ENCODE measurements at regions not wholly inside any gene's neighbourhood (a gene's known extent, or its start where the extent isn't known, plus 50 kb on each side); places are given as distances from the start of the nearest gene placed in this dataset.

DNA sequence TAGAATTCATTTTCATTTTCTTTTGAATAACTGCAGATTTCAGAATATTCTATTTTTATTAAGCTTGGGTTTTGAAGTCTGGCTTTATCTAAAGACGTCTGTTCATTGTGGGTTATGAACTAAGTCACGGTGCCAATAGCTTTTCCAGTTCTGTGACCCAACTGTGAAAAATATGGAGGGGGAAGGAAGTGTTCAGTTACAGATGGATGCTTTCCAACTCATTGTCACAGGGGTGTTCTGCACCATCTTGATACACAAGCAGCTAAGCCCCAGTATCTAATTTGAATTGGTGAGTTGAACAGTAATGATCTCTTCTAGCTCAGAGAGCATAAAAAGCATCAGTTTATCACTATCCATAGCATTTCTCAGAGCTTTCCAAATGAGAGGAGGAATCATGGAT is 710.6 kb downstream of the EDEM1 start:
- TF ChIP-seq, protein P1, sequence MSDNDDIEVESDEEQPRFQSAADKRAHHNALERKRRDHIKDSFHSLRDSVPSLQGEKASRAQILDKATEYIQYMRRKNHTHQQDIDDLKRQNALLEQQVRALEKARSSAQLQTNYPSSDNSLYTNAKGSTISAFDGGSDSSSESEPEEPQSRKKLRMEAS (IDR thresholded peaks at IDR 0.05; ENCODE audit: insufficient read depth, insufficient read length), result no peak
- no peak for TF ChIP-seq POLR2A (IDR thresholded peaks at IDR 0.05; ENCODE audit: low read depth, low read length)
- TF ChIP-seq, protein P2, sequence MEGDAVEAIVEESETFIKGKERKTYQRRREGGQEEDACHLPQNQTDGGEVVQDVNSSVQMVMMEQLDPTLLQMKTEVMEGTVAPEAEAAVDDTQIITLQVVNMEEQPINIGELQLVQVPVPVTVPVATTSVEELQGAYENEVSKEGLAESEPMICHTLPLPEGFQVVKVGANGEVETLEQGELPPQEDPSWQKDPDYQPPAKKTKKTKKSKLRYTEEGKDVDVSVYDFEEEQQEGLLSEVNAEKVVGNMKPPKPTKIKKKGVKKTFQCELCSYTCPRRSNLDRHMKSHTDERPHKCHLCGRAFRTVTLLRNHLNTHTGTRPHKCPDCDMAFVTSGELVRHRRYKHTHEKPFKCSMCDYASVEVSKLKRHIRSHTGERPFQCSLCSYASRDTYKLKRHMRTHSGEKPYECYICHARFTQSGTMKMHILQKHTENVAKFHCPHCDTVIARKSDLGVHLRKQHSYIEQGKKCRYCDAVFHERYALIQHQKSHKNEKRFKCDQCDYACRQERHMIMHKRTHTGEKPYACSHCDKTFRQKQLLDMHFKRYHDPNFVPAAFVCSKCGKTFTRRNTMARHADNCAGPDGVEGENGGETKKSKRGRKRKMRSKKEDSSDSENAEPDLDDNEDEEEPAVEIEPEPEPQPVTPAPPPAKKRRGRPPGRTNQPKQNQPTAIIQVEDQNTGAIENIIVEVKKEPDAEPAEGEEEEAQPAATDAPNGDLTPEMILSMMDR (IDR thresholded peaks at IDR 0.05; ENCODE audit: extremely low read depth in 1 of 2, insufficient read depth in 1 of 2, low read depth in 1 of 2, low read length in 2 of 2), result no peak
- TF ChIP-seq MYC (IDR thresholded peaks at IDR 0.05; ENCODE audit: low read depth, low read length), result no peak
- no peak for TF ChIP-seq GATA2 (IDR thresholded peaks at IDR 0.05; ENCODE audit: insufficient read depth, insufficient read length, low read depth, low read length)
- no peak for TF ChIP-seq POLR2AphosphoS5 (IDR thresholded peaks at IDR 0.05; ENCODE audit: insufficient read depth, low read depth, low read length)
- TF ChIP-seq JUN (IDR thresholded peaks at IDR 0.05; ENCODE audit: borderline replicate concordance, insufficient read depth, insufficient read length, low read depth), result no peak
- no peaks in the 10 kb centered on the region for H3K36me3 ChIP-seq (ENCODE audit: control insufficient read depth in 2 of 2, extremely low read depth in 1 of 2, insufficient read depth in 2 of 2, low read length in 2 of 2)
- no peak overlapping the region for H3K27ac ChIP-seq (ENCODE audit: insufficient read depth, low read depth, low read length)
- FAIRE-seq (no peak), DNase-seq (ENCODE audit: low read depth, low spot score) (no peak)
- BruUV-seq (replicated peaks), result no TSS peak
- no peak overlapping the region for H3K4me2 ChIP-seq (ENCODE audit: insufficient read depth, low read length)
- no peak overlapping the region for H2AFZ ChIP-seq (ENCODE audit: low read depth, low read length)
- no peaks in the 10 kb centered on the region for H3K4me1 ChIP-seq (ENCODE audit: control insufficient read depth, extremely low read depth, insufficient read depth, low read length)
- CTCF ChIA-PET, result no interaction called here
- no peaks in the 10 kb centered on the region for H3K27me3 ChIP-seq (ENCODE audit: control insufficient read depth in 2 of 2, insufficient read depth in 2 of 2, low read length in 2 of 2)
- no peak overlapping the region for H3K9ac ChIP-seq (replicated peaks; ENCODE audit: extremely low read depth, insufficient read depth, low read length)
- no peaks in the 10 kb centered on the region for H3K79me2 ChIP-seq (ENCODE audit: control insufficient read depth, insufficient read depth, low read length)
- H3K9me3 ChIP-seq (replicated peaks; ENCODE audit: control insufficient read depth, insufficient read depth, low read length), result peaks cover 4% of the 10 kb centered on the region
- POLR2A ChIA-PET, result no interaction called here
- H3K4me3 ChIP-seq (replicated peaks in 1 of 3; ENCODE audit: insufficient read depth in 1 of 3, low read depth in 1 of 3, low read length in 3 of 3), result no peak overlapping the region
- dilution Hi-C loops (cut with MboI; ENCODE audit: extremely low pct_ligation_motif_present, low sequenced_read_pairs), result no loop called here
- no peaks in the 10 kb centered on the region for H4K20me1 ChIP-seq (replicated peaks; ENCODE audit: control insufficient read depth, extremely low read depth, insufficient read depth, low read length)
- intact Hi-C loops (cut with micrococcal nuclease), result no loop called here
- no peaks in the 10 kb centered on the region for H3K9me1 ChIP-seq (replicated peaks; ENCODE audit: control insufficient read depth, extremely low read depth, insufficient read depth, low read length)

Data from endothelial cell of umbilical vein (primary cell).